Fibroblast of skin of abdomen (primary cell): ENCODE measurements at regions not wholly inside any gene's neighbourhood (a gene's known extent, or its start where the extent isn't known, plus 50 kb on each side); places are given as distances from the start of the nearest gene placed in this dataset.
A peak's percentile ranks its signal among the peaks of the same experiment; 100 is the strongest.
"Not testable (repeated sequence)": the region's sequence is repeated elsewhere in the genome, so short reads cannot be mapped to it uniquely, and the experiment has no call there.

Experiments
- DNase-seq: peaks from one replicate; pipeline ENCODE4 v3.0.0-alpha.2; 2013

- no peak for DNase-seq
Measured at GRCh38 chr7:16265863-16266458, 155.4 kb downstream of the CRPPA start.

- no peak for DNase-seq
Measured at GRCh38 chr7:16264823-16265804, 156.2 kb downstream of the CRPPA start.

GRCh38 chr7:16264036-16264819 lies 157.1 kb downstream of the CRPPA start:
- no peak for DNase-seq

GRCh38 chr7:16263377-16263776 lies 158.0 kb downstream of the CRPPA start:
- DNase-seq = not testable (repeated sequence)

- DNase-seq = no peak
Measured at GRCh38 chr7:16261654-16262053, 159.7 kb downstream of the CRPPA start.

GRCh38 chr7:16261100-16261499 lies 160.2 kb downstream of the CRPPA start:
- no peak for DNase-seq

- no peak for DNase-seq
Measured at GRCh38 chr7:16260236-16260728, 161.1 kb downstream of the CRPPA start.

GRCh38 chr7:16256419-16256818 lies 164.9 kb downstream of the CRPPA start:
- not testable (repeated sequence) for DNase-seq

- not testable (repeated sequence) for DNase-seq
Measured at GRCh38 chr7:16255952-16256351, 165.4 kb downstream of the CRPPA start.

- not testable (repeated sequence) for DNase-seq
Measured at GRCh38 chr7:16250655-16251054, 170.7 kb downstream of the CRPPA start.

- not testable (repeated sequence) for DNase-seq
Measured at GRCh38 chr7:16249204-16249603, 172.1 kb downstream of the CRPPA start.

- not testable (repeated sequence) for DNase-seq
Measured at GRCh38 chr7:16248556-16248955, 172.8 kb downstream of the CRPPA start.

- no peak for DNase-seq
Measured at GRCh38 chr7:16244469-16244868, 176.9 kb downstream of the CRPPA start.

- DNase-seq = no peak
Measured at GRCh38 chr7:16242920-16243319, 178.4 kb downstream of the CRPPA start.

GRCh38 chr7:16241017-16241416 lies 180.3 kb downstream of the CRPPA start:
- DNase-seq = no peak

- no peak for DNase-seq
Measured at GRCh38 chr7:16236381-16236780, 185.0 kb downstream of the CRPPA start.

GRCh38 chr7:16235147-16236114 lies 185.9 kb downstream of the CRPPA start:
- no peak for DNase-seq

GRCh38 chr7:16234493-16235146 lies 186.7 kb downstream of the CRPPA start:
- DNase-seq = no peak

GRCh38 chr7:16233517-16233916 lies 187.8 kb downstream of the CRPPA start:
- peak; percentile 15 for DNase-seq

- no peak for DNase-seq
Measured at GRCh38 chr7:16232273-16232672, 189.1 kb downstream of the CRPPA start.
